ENCODE measurements at regions not wholly inside any gene's neighbourhood (a gene's known extent, or its start where the extent isn't known, plus 50 kb on each side); places are given as distances from the start of the nearest gene placed in this dataset.

DNA sequence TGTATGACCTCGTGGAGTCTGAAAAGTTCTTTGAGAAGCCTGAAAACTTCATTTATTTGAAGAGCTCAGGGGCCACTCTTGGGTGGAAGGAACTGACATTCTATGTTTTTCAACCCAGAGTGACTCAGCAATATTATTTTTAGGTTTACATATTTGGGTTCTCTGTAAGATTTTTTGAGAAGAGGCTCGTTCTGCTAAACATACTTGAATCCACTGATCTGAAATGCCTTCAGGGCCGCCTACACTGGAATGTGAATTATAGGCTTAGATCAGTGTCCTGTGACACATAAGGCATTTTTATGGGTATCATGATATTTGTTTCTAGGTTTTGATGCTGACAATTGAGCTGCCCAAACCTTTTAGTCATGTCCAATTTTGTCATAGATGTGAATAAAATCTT lies 86.2 kb downstream of the PSAT1 start:
- DNase-seq: no peak
- Mint-ChIP-seq H3K36me3 (ENCODE audit: low read depth) (no peaks in the 10 kb centered on the region), H3K4me1 (no peaks in the 10 kb centered on the region), H3K9me3 (no peaks in the 10 kb centered on the region), H3K27ac (no peak overlapping the region), H3K27me3 (no peaks in the 10 kb centered on the region), H3K4me3 (no peak overlapping the region)
- ChIA-PET POLR2A (no interaction called here), CTCF (no interaction called here)

DNA sequence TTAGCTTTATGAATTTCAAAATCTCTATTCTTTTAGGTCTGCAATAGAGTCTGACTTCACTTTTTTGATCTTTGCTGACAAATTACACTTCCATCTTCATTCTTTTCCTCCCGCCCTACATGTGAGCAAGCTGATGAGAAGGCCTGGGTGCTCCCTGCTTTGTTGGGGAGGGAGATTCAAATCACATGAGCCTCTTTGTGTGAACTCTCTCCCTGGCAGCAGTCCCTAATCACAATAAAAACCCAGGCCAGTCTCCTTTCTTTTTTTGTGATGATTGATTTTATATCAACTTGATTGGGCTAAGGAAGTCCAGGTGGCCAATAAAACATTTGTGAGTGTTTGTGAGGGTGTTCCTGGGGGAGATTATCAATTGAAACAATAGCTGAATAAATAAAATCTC lies 89.4 kb downstream of the PSAT1 start:
- H3K4me3 Mint-ChIP-seq: no peak overlapping the region

DNA sequence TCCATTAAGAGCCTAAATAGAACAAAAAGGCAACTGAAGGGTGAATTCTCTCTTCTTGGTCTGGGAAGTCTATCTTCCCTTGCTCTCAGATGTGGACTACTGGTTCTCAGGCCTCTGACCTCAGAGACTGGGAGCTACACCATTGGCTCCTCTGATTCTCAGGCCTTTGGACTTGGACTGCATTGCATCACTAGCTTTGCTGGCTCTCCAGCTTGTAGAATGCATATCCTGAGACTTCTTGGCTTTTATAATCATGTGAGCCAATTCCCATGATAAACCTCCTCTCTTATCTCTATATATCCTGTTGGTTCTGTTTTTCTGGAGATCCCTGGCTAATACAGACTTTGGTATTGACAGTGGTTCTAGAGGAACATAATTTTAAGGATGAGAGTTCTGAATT lies 89.8 kb downstream of the PSAT1 start:
- no peak overlapping the region for H3K27ac Mint-ChIP-seq
- POLR2A ChIA-PET: no interaction called here
- no peaks in the 10 kb centered on the region for H3K27me3 Mint-ChIP-seq
- no peaks in the 10 kb centered on the region for H3K9me3 Mint-ChIP-seq
- H3K4me1 Mint-ChIP-seq: no peaks in the 10 kb centered on the region
- DNase-seq: no peak
- H3K36me3 Mint-ChIP-seq (ENCODE audit: low read depth): no peaks in the 10 kb centered on the region
- CTCF ChIA-PET: interaction anchor here (0.6 kb wide), 1 partner anchor 93 kb away, joined by 3 read pairs; no protein-coding TSS in a partner anchor
- H3K4me3 Mint-ChIP-seq: no peak overlapping the region

More for the DNA sequence above, 89.4 kb downstream of the PSAT1 start:
- Mint-ChIP-seq H3K27me3 (no peaks in the 10 kb centered on the region), H3K4me1 (no peaks in the 10 kb centered on the region), H3K27ac (no peak overlapping the region), H3K36me3 (ENCODE audit: low read depth) (no peaks in the 10 kb centered on the region), H3K9me3 (no peaks in the 10 kb centered on the region)
- CTCF ChIA-PET: interaction anchor here (0.6 kb wide), 1 partner anchor 93 kb away, joined by 3 read pairs; no protein-coding TSS in a partner anchor
- POLR2A ChIA-PET: no interaction called here
- no peak for DNase-seq

DNA sequence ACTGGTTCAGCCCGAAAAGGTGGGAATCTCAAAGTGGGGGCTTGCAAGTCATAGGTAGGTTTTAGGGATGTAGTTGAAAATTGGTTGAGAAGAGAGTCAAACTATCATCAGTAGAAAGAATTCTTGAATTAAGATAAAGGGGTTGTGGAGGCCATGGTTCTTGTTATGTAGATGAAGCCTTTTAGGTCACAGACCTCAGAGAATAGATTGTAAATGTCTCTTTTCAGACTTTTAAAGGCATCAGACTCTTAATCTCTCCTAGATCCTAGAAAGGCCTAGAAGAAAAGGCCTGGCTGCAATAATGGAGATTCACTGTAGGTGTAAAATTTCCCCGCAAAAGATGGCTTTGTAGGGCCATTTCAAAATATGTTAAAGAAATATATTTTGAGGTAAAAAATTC lies 96.4 kb downstream of the PSAT1 start:
- Mint-ChIP-seq H3K4me1 (no peaks in the 10 kb centered on the region), H3K27ac (no peak overlapping the region), H3K4me3 (no peak overlapping the region), H3K27me3 (peaks cover 4% of the 10 kb centered on the region), H3K36me3 (ENCODE audit: low read depth) (no peaks in the 10 kb centered on the region), H3K9me3 (peaks cover 13% of the 10 kb centered on the region)
- ChIA-PET CTCF (no interaction called here), POLR2A (no interaction called here)
- no peak for DNase-seq

DNA sequence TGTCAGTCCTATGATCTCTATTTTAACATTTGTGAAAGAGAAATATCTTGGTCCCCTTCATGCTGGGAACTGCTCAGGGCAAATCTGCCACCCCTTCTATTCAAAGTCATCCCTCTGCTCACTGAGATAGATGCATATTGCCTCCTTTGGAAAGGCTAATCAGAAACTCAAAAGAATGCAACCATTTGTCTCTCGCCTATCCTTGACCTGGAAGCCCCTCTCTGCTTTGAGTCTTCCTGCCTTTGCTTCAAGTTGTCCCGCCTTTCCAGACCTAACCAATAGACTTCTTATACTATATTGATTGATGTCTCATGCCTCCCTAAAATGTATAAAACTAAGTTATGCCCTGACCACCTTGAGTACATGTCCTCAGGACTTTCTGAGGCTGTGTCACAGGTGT lies 97.0 kb downstream of the PSAT1 start:
- no peaks in the 10 kb centered on the region for H3K4me1 Mint-ChIP-seq
- no peak overlapping the region for H3K4me3 Mint-ChIP-seq
- no peak overlapping the region for H3K27ac Mint-ChIP-seq
- POLR2A ChIA-PET: no interaction called here
- peaks cover 4% of the 10 kb centered on the region for H3K27me3 Mint-ChIP-seq
- DNase-seq: no peak
- H3K36me3 Mint-ChIP-seq (ENCODE audit: low read depth): no peaks in the 10 kb centered on the region
- H3K9me3 Mint-ChIP-seq: peaks cover 13% of the 10 kb centered on the region
- CTCF ChIA-PET: no interaction called here

DNA sequence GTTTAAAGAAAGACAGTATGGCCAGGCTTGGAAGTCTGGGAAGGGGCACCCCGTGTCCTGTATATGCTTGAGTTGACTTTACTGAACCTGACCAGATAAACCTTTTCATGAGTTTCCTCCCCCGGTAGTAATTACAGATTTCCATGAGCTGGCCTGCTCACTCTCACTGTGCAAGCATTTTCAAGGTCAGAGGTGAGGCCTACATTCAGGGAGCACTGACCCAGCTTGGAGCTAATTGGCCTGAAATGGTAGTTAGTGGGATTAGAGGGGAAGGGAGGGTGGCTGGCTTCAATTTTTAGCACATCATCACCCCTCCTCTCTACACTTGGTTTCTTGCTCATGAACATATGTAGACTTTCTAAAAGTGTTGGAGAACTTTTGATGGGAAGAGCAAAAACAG lies 99.2 kb downstream of the PSAT1 start:
- Mint-ChIP-seq H3K4me1 (no peaks in the 10 kb centered on the region), H3K9me3 (peaks cover 13% of the 10 kb centered on the region), H3K27ac (no peak overlapping the region), H3K4me3 (no peak overlapping the region), H3K36me3 (ENCODE audit: low read depth) (no peaks in the 10 kb centered on the region), H3K27me3 (peaks cover 4% of the 10 kb centered on the region)
- DNase-seq: no peak
- CTCF ChIA-PET: no interaction called here
- POLR2A ChIA-PET: no interaction called here

DNA sequence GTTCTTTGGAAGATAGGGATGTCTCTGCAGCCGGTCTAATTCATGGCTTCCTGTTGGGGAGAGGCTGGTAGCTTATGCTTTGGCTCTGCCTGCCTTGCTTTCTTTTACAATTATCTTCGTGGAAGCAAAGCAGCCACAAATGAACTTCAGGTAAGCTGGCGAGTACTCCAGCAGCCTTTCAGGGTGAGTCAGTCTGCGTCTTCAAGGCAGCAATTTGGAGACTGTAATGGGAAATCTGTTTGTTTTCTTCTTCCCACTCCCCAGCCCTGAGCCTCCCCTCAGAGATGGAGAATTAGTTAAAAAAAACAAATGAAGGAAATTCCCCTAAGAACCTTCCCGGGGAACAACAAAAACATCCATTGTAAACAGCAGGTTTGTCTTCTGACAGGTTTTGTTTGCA lies 100.1 kb downstream of the PSAT1 start:
- no peak overlapping the region for H3K27ac Mint-ChIP-seq
- H3K36me3 Mint-ChIP-seq (ENCODE audit: low read depth): no peaks in the 10 kb centered on the region
- CTCF ChIA-PET: no interaction called here

DNA sequence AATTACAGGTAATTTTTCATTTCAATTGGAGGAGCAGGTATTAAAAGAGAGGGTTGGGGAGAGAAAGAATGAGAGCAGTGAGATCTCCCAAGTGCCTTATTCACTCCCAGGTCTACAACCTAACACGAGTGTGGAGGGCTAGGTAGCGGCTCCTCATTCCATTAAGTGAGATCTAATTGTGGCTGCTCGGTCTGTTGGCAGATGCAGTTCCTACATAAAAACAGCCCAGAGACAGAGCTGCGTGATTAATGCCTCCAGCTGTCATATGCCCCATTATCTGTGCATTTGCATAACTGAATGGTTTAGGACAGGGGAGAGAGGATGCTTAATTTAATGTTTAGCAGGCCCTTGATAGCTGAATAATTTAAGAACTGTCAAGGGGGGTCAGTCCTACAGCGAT lies 100.5 kb downstream of the PSAT1 start:
- ChIA-PET CTCF (no interaction called here), POLR2A (no interaction called here)
- H3K9me3 Mint-ChIP-seq: peaks cover 13% of the 10 kb centered on the region
- no peak overlapping the region for H3K27ac Mint-ChIP-seq
- H3K27me3 Mint-ChIP-seq: peaks cover 4% of the 10 kb centered on the region
- H3K36me3 Mint-ChIP-seq (ENCODE audit: low read depth): no peaks in the 10 kb centered on the region
- no peaks in the 10 kb centered on the region for H3K4me1 Mint-ChIP-seq
- no peak overlapping the region for H3K4me3 Mint-ChIP-seq
- DNase-seq: no peak

More for the DNA sequence above, 100.1 kb downstream of the PSAT1 start:
- Mint-ChIP-seq H3K4me3 (no peak overlapping the region), H3K27me3 (peaks cover 4% of the 10 kb centered on the region), H3K9me3 (peaks cover 13% of the 10 kb centered on the region), H3K4me1 (no peaks in the 10 kb centered on the region)
- POLR2A ChIA-PET: no interaction called here
- no peak for DNase-seq

DNA sequence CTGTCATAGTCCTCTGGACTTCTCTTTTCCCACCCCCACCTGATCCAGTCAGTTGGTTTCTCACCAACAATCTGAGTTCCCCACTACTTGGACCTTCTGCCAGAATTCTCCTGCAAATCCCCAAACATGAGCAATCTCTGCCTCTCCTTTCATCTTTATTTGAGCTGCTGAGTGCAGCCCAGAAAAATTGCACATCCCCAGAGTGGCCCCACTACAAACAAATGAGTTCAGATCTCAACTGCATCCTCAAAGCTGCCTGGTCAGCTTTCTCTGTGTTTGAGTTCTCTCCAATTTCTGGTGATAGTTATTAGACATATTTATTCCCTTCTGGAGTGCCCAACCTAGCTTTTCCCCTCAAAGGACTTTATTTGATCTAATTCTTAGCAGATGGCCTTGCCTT lies 102.2 kb downstream of the PSAT1 start:
- no peaks in the 10 kb centered on the region for H3K4me1 Mint-ChIP-seq
- no peaks in the 10 kb centered on the region for H3K36me3 Mint-ChIP-seq (ENCODE audit: low read depth)
- H3K27ac Mint-ChIP-seq: no peak overlapping the region
- no peak for DNase-seq
- CTCF ChIA-PET: no interaction called here
- peaks cover 2% of the 10 kb centered on the region for H3K27me3 Mint-ChIP-seq
- POLR2A ChIA-PET: no interaction called here
- H3K9me3 Mint-ChIP-seq: peaks cover 9% of the 10 kb centered on the region
- no peak overlapping the region for H3K4me3 Mint-ChIP-seq

DNA sequence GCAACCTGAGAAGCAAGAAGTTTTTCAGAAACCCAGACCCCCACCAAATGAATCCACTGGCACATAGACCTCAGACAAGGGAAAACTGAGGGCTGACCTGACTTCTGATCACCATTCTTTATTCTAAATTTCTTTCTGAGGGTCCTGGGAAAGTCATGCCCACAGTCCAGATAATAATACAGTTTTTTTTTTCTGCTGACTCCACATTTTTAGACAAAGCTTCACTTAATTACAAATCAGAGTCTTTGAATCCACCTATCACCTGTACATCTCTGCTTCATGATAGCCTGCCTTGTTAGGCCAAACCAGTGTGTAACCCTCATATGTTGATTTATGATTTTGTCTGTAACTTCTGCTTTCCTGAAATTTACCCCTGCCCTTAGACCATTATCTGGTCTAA lies 103.6 kb downstream of the PSAT1 start:
- Mint-ChIP-seq H3K4me3 (no peak overlapping the region), H3K27ac (no peak overlapping the region), H3K36me3 (ENCODE audit: low read depth) (no peaks in the 10 kb centered on the region), H3K27me3 (peaks cover 2% of the 10 kb centered on the region), H3K4me1 (no peaks in the 10 kb centered on the region), H3K9me3 (peaks cover 2% of the 10 kb centered on the region)
- ChIA-PET POLR2A (no interaction called here), CTCF (no interaction called here)
- no peak for DNase-seq

DNA sequence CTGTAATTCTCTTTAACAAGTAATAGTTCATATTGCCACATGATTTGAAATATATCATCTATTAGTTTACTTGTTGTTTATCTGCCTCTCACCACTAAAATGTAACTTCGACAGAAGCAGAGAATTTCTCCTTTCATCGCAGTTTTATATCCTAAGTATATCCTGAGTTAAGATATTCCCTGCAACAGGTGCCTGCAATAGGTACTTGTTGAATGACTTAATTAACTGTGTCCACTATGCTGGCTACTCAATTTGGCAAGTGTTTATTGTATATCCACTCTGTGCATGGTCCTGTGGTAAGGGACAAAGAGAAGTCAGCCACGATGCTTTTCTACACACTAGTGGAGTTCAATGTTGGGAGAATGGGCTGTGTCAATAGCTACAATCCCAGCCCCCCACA lies 108.5 kb downstream of the PSAT1 start:
- Mint-ChIP-seq H3K27me3 (no peaks in the 10 kb centered on the region), H3K27ac (no peak overlapping the region), H3K4me3 (no peak overlapping the region), H3K4me1 (no peaks in the 10 kb centered on the region), H3K36me3 (ENCODE audit: low read depth) (no peaks in the 10 kb centered on the region), H3K9me3 (no peaks in the 10 kb centered on the region)
- CTCF ChIA-PET: no interaction called here
- DNase-seq: no peak
- POLR2A ChIA-PET: no interaction called here

DNA sequence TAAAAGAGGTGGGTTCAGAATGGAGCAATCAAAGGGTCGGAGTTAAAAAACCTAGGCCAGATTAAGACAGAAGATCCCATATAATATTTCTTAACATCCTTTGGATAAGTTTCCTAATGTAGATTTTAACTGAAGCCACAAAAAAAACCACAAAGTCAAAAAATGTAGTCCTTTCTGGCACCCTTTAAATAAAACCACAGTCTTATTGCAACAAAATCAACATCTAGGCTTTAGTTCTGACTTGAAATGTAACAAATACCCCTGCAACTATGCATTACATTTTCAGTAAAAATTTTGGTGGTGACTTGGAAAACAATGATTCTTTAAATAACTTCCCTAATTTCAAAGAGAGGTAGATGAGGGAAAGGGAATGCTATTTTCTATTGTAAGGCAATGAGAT lies 109.2 kb downstream of the PSAT1 start:
- DNase-seq: no peak
- POLR2A ChIA-PET: no interaction called here
- H3K9me3 Mint-ChIP-seq: no peaks in the 10 kb centered on the region

DNA sequence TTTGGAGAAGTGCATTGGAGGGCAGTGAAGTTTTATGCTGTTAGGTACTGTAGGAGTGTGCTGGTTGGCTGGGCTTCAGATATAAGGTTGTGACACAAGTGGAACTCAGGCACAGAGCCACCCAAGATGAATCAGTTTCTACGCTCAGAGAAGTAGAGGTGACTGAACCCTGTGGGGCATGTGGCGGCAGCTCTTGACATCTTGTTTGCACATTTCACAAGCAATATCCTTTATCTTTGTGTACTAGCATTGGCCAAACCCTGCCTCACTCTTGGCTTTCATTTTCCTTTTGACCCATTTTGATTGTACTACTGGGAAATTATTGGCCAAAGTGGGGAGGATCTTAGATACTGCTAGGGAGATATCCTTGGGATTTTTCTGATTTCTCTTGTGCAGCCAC lies 110.0 kb downstream of the PSAT1 start:
- POLR2A ChIA-PET: no interaction called here
- Mint-ChIP-seq H3K4me1 (no peaks in the 10 kb centered on the region), H3K27me3 (no peaks in the 10 kb centered on the region), H3K9me3 (no peaks in the 10 kb centered on the region), H3K4me3 (no peak overlapping the region), H3K27ac (no peak overlapping the region), H3K36me3 (ENCODE audit: low read depth) (no peaks in the 10 kb centered on the region)
- CTCF ChIA-PET: no interaction called here
- DNase-seq: no peak

More for the DNA sequence above, 109.2 kb downstream of the PSAT1 start:
- Mint-ChIP-seq H3K36me3 (ENCODE audit: low read depth) (no peaks in the 10 kb centered on the region), H3K27me3 (no peaks in the 10 kb centered on the region), H3K4me3 (no peak overlapping the region), H3K4me1 (no peaks in the 10 kb centered on the region), H3K27ac (no peak overlapping the region)
- CTCF ChIA-PET: no interaction called here

DNA sequence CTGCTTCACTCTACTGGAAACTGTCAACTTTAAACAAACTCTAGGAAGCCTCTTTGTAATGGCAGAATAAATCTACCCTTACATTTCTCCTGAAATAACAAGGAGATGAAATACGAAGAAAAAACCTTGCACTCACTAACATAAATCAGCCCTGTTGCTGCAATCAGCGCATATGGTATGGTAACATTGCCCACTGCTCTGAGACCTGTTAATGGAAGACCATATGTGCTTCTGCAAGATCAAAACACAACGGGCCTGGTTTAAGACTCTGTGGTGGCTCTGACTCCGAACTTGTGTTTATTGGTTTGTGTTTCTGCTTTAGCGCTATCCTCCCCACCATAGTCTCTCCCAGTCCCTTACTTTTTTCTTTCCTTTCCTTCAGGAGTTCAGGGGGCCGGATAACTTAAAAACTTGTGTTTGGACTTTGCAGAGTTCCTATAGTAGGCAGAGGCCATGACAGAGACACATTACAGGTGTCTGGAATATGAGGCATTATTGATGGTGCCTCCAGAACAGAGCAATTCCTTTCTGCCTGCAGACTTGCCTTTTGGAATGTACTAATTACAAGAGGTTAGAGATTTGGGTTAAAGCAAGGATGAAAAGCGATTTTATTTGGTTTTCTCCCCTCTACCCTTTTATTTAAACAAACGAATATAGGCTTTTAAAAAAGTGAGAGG lies 110.8 kb downstream of the PSAT1 start:
- POLR2A ChIA-PET: no interaction called here
- no peaks in the 10 kb centered on the region for H3K4me1 Mint-ChIP-seq
- H3K27ac Mint-ChIP-seq: no peak overlapping the region

More for the DNA sequence above, 110.8 kb downstream of the PSAT1 start:
- Mint-ChIP-seq H3K9me3 (no peaks in the 10 kb centered on the region), H3K4me3 (no peak overlapping the region), H3K27me3 (no peaks in the 10 kb centered on the region), H3K36me3 (ENCODE audit: low read depth) (no peaks in the 10 kb centered on the region)
- no peak for DNase-seq
- CTCF ChIA-PET: no interaction called here
